Testis (tissue), 2 donors: ENCODE measurements at regions not wholly inside any gene's neighbourhood (a gene's known extent, or its start where the extent isn't known, plus 50 kb on each side); places are given as distances from the start of the nearest gene placed in this dataset.

Experiments
- DNase-seq: peaks from one replicate; pipeline ENCODE4 v3.0.0-alpha.2; 2019
- H3K27ac ChIP-seq, 2 donors: fragments of 200-600 bp; sonication (generic); one replicate each; pipeline ENCODE4 v1.5.1; 2019
- H3K27me3 ChIP-seq: fragments of 200-600 bp; sonication (generic); one replicate; pipeline ENCODE4 v1.5.1; 2019
- H3K36me3 ChIP-seq: fragments of 200-600 bp; sonication (generic); one replicate; pipeline ENCODE4 v1.5.1; 2017; ENCODE audit warnings: low read depth; ENCODE audit errors: missing control alignments
- H3K4me1 ChIP-seq: fragments of 200-600 bp; sonication (generic); one replicate; pipeline ENCODE4 v1.5.1; 2019
- H3K4me3 ChIP-seq, 2 donors: fragments of 200-600 bp; sonication (generic); one replicate each; pipeline ENCODE4 v1.5.1; 2017 to 2019
- H3K9me3 ChIP-seq: fragments of 200-600 bp; sonication (generic); one replicate; pipeline ENCODE4 v1.5.1; 2017
- CTCF ChIP-seq, 3 experiments: fragments of 450-650 bp in 2 of 3; fragments of 200-600 bp in 1 of 3; sonication (generic) in 1 of 3; IDR thresholded peaks; one replicate each; pipeline ENCODE4 v1.5.1; 2016 to 2019; ENCODE audit warnings: antibody characterized with exemption in 3 of 3, mild to moderate bottlenecking in 2 of 3, moderate library complexity in 1 of 3
- POLR2A ChIP-seq: fragments of 450-650 bp; IDR thresholded peaks from one replicate; pipeline ENCODE4 v1.6.1; 2017; ENCODE audit warnings: antibody characterized with exemption, mild to moderate bottlenecking, moderate library complexity
- WGBS, 2 donors: methylation state at CpG; one replicate each; pipeline ENCODE4 v1.1.5; 2018; 5-methylcytosine and 5-hydroxymethylcytosine counted together
- intact Hi-C: fragments of 100-400 bp; cut with DNase I; formaldehyde crosslinking; loops from one replicate; pipeline ENCODE4 v1.15.1; 2023; ENCODE audit warnings: low total_unique reads

DNA sequence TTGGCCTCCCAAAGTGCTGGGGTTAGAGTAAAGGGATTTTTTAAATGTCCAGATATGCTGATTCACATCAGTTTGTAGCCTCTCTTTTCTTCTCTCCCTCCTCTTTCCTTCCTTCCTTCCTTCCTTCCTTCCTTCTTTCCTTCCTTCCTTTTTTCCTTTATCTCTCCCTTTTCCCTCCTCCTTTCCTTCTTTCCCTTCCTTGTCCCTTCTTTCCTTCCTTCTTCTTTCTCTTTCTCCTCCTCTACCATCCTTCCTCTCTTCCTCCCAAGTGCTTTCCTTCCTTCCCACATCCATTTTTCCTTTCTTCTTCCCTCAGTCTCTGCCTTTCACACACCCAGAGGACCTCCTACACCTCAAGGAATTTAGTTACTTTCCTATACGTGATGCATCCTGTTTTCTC, 671.8 kb downstream of the HS3ST4 start:
- TF ChIP-seq CTCF (IDR thresholded peaks at IDR 0.05) (no peak), POLR2A (no peak)
- 53 to 57% methylated on average over 1 of the region's 1 CpG for WGBS, 2 donors
- intact Hi-C loops = no loop called here

GRCh38 chr16:26365161-26365940, 673.6 kb downstream of the HS3ST4 start:
- intact Hi-C loops = no loop called here
- DNase-seq = no peak

More for the DNA sequence above, 671.8 kb downstream of the HS3ST4 start:
- H3K36me3 ChIP-seq = no peaks in the 10 kb centered on the region
- no peaks in the 10 kb centered on the region for H3K4me1 ChIP-seq
- H3K27me3 ChIP-seq = no peaks in the 10 kb centered on the region
- no peak overlapping the region for H3K27ac ChIP-seq
- no peak overlapping the region for H3K4me3 ChIP-seq
- no peaks in the 10 kb centered on the region for H3K9me3 ChIP-seq
- no peak for DNase-seq

GRCh38 chr16:26371349-26371869, 679.6 kb downstream of the HS3ST4 start:
- 70 to 86% methylated on average over 1 of the region's 1 CpG for WGBS, 2 donors
- no peaks in the 10 kb centered on the region for H3K4me1 ChIP-seq
- intact Hi-C loops = no loop called here
- H3K27me3 ChIP-seq = no peaks in the 10 kb centered on the region
- TF ChIP-seq CTCF (IDR thresholded peaks at IDR 0.05) (no peak), POLR2A (no peak)
- no peak for DNase-seq
- H3K4me3 ChIP-seq = no peak overlapping the region
- no peak overlapping the region for H3K27ac ChIP-seq
- H3K9me3 ChIP-seq = no peaks in the 10 kb centered on the region
- no peaks in the 10 kb centered on the region for H3K36me3 ChIP-seq

More at GRCh38 chr16:26365161-26365940, 673.6 kb downstream of the HS3ST4 start:
- WGBS, 2 donors = 50 to 56% methylated on average over 8 of the region's 8 CpGs
- Histone ChIP-seq H3K27ac (no peak overlapping the region), H3K4me1 (no peaks in the 10 kb centered on the region), H3K36me3 (no peaks in the 10 kb centered on the region), H3K4me3 (no peak overlapping the region), H3K9me3 (no peaks in the 10 kb centered on the region), H3K27me3 (no peaks in the 10 kb centered on the region)
- TF ChIP-seq CTCF (IDR thresholded peaks at IDR 0.05) (no peak), POLR2A (no peak)

DNA sequence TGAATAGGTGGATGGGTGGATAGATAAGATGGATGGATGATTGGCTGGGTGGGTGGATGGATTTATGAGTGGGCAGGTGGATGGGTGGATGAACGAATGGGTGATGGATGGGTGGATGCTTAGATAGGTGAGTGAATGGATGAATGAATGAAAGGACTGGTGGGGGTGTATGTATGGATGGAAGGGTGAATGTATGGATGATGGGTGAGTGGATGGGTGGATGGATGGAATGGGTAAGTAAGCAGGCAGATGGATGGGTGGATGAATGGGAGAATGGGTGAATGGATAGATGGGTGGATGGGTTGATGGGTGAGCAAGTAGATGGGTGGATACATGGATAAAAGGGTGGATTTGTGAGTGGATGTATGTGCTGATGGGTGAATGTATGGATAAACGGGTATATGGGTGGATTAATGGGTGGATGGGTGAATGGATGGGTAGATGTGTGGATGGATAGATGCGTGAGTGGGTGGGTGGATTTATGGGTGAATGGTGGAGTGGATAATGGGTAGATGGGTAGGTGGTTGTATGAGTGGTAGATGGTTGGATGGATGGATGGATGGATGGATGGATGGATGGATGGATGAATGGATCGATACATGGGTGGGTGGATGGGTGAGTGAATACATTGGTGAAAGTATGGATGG, 682.6 kb downstream of the HS3ST4 start:
- H3K9me3 ChIP-seq = no peaks in the 10 kb centered on the region
- intact Hi-C loops = no loop called here
- WGBS, 2 donors = 75 to 78% methylated on average over 4 of the region's 4 CpGs
- no peaks in the 10 kb centered on the region for H3K4me1 ChIP-seq
- DNase-seq = no peak
- H3K27me3 ChIP-seq = no peaks in the 10 kb centered on the region
- no peak overlapping the region for H3K4me3 ChIP-seq
- H3K27ac ChIP-seq = no peak overlapping the region
- H3K36me3 ChIP-seq = no peaks in the 10 kb centered on the region
- TF ChIP-seq CTCF (IDR thresholded peaks at IDR 0.05) = no peak
- no peak for TF ChIP-seq POLR2A
